Testis (tissue), 2 donors: ENCODE measurements at regions not wholly inside any gene's neighbourhood (a gene's known extent, or its start where the extent isn't known, plus 50 kb on each side); places are given as distances from the start of the nearest gene placed in this dataset.
"Not testable (repeated sequence)": the region's sequence is repeated elsewhere in the genome, so short reads cannot be mapped to it uniquely, and the experiment has no call there.

ENCODE experiments used
- DNase-seq: peaks from one replicate; pipeline ENCODE4 v3.0.0-alpha.2; 2019
- H3K27ac ChIP-seq, 2 donors: fragments of 200-600 bp; sonication (generic); one replicate each; pipeline ENCODE4 v1.5.1; 2019
- H3K27me3 ChIP-seq: fragments of 200-600 bp; sonication (generic); one replicate; pipeline ENCODE4 v1.5.1; 2019
- H3K36me3 ChIP-seq: fragments of 200-600 bp; sonication (generic); one replicate; pipeline ENCODE4 v1.5.1; 2017; ENCODE audit warnings: low read depth; ENCODE audit errors: missing control alignments
- H3K4me1 ChIP-seq: fragments of 200-600 bp; sonication (generic); one replicate; pipeline ENCODE4 v1.5.1; 2019
- H3K4me3 ChIP-seq, 2 donors: fragments of 200-600 bp; sonication (generic); one replicate each; pipeline ENCODE4 v1.5.1; 2017 to 2019
- H3K9me3 ChIP-seq: fragments of 200-600 bp; sonication (generic); one replicate; pipeline ENCODE4 v1.5.1; 2017
- POLR2A ChIP-seq: fragments of 450-650 bp; IDR thresholded peaks from one replicate; pipeline ENCODE4 v1.6.1; 2017; ENCODE audit warnings: antibody characterized with exemption, mild to moderate bottlenecking, moderate library complexity
- WGBS, 2 donors: methylation state at CpG; one replicate each; pipeline ENCODE4 v1.1.5; 2018; 5-methylcytosine and 5-hydroxymethylcytosine counted together
- intact Hi-C: fragments of 100-400 bp; cut with DNase I; formaldehyde crosslinking; loops from one replicate; pipeline ENCODE4 v1.15.1; 2023; ENCODE audit warnings: low total_unique reads
- TF ChIP-seq, protein P1 (sequence below), 3 experiments: fragments of 450-650 bp in 2 of 3; fragments of 200-600 bp in 1 of 3; sonication (generic) in 1 of 3; IDR thresholded peaks; one replicate each; pipeline ENCODE4 v1.5.1; 2016 to 2019; ENCODE audit warnings: antibody characterized with exemption in 3 of 3, mild to moderate bottlenecking in 2 of 3, moderate library complexity in 1 of 3

- WGBS, 2 donors, result 41 to 58% methylated on average over 2 of the region's 2 CpGs
- no peak for DNase-seq
- Histone ChIP-seq H3K27ac (no peak overlapping the region), H3K9me3 (no peaks in the 10 kb centered on the region), H3K36me3 (no peaks in the 10 kb centered on the region), H3K27me3 (no peaks in the 10 kb centered on the region), H3K4me3 (no peak overlapping the region), H3K4me1 (no peaks in the 10 kb centered on the region)
- intact Hi-C loops, result no loop called here
- TF ChIP-seq, protein P1, sequence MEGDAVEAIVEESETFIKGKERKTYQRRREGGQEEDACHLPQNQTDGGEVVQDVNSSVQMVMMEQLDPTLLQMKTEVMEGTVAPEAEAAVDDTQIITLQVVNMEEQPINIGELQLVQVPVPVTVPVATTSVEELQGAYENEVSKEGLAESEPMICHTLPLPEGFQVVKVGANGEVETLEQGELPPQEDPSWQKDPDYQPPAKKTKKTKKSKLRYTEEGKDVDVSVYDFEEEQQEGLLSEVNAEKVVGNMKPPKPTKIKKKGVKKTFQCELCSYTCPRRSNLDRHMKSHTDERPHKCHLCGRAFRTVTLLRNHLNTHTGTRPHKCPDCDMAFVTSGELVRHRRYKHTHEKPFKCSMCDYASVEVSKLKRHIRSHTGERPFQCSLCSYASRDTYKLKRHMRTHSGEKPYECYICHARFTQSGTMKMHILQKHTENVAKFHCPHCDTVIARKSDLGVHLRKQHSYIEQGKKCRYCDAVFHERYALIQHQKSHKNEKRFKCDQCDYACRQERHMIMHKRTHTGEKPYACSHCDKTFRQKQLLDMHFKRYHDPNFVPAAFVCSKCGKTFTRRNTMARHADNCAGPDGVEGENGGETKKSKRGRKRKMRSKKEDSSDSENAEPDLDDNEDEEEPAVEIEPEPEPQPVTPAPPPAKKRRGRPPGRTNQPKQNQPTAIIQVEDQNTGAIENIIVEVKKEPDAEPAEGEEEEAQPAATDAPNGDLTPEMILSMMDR (IDR thresholded peaks at IDR 0.05), result no peak
Measured at GRCh38 chr5:57715296-57715695, 232.7 kb upstream of the ACTBL2 start.

DNA sequence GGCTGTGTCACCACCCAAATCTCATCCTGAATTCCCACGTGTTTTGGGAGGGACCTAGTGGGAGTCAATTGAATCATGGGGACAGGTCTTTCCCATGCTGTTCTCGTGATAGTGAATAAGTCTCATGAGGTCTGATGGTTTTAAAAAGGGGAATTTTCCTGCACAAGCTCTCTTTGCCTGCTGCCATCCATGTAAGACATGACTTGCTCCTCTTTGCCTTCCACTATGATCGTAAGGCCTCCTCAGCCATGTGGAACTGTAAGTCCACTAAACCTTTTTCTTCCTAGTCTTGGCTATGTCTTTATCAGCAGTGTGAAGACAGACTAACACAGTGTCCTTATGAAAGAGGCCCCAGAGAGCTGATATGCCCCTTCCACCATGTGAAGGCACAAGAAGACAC, 230.9 kb upstream of the ACTBL2 start:
- H3K36me3 ChIP-seq, H3K9me3 ChIP-seq, H3K4me3 ChIP-seq, intact Hi-C loops, H3K27me3 ChIP-seq, H3K27ac ChIP-seq, H3K4me1 ChIP-seq, DNase-seq: not testable (repeated sequence)
- WGBS, 2 donors, result 83 to 86% methylated on average over 3 of the region's 3 CpGs

GRCh38 chr5:57711946-57712345, 229.3 kb upstream of the ACTBL2 start:
- DNase-seq, result no peak
- H3K27me3 ChIP-seq, result no peaks in the 10 kb centered on the region
- H3K36me3 ChIP-seq, result no peaks in the 10 kb centered on the region
- H3K4me3 ChIP-seq, result no peak overlapping the region
- no peaks in the 10 kb centered on the region for H3K4me1 ChIP-seq
- 84 to 91% methylated on average over 1 of the region's 1 CpG for WGBS, 2 donors
- H3K9me3 ChIP-seq, result no peaks in the 10 kb centered on the region
- no peak overlapping the region for H3K27ac ChIP-seq
- TF ChIP-seq, protein P1 (IDR thresholded peaks at IDR 0.05), result no peak
- no peak for TF ChIP-seq POLR2A
- intact Hi-C loops, result no loop called here

- WGBS, 2 donors, result 86 to 90% methylated on average over 2 of the region's 2 CpGs
- no peaks in the 10 kb centered on the region for H3K36me3 ChIP-seq
- intact Hi-C loops, result no loop called here
Measured at GRCh38 chr5:57711471-57711870, 228.9 kb upstream of the ACTBL2 start.

DNA sequence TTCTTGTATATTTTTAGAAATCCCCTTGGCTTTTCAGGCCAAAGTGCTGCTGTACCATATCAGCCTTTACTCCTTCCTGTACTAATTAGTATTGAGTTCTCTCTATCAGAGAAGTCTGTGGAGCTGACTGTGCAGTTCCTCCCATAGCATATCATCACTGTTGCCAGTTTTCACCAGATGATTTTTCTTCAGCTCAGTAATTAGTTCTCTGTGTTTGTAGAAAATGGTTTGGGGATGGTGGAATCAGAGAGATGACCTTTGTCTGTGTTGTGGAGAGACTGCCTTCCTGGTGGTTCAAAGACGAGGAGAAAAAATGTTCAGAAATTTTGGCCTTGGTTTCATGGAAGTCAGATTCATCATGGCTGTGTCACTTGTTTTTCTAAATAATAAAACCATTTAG, 227.5 kb upstream of the ACTBL2 start:
- TF ChIP-seq, protein P1 (IDR thresholded peaks at IDR 0.05), result no peak
- 35 to 46% methylated on average over 1 of the region's 1 CpG for WGBS, 2 donors
- intact Hi-C loops, result no loop called here

More at GRCh38 chr5:57711471-57711870, 228.9 kb upstream of the ACTBL2 start:
- H3K27me3 ChIP-seq, result no peaks in the 10 kb centered on the region
- no peaks in the 10 kb centered on the region for H3K4me1 ChIP-seq
- no peak overlapping the region for H3K27ac ChIP-seq
- no peak for TF ChIP-seq POLR2A
- TF ChIP-seq, protein P1 (IDR thresholded peaks at IDR 0.05), result no peak
- H3K4me3 ChIP-seq, result no peak overlapping the region
- DNase-seq, result no peak
- no peaks in the 10 kb centered on the region for H3K9me3 ChIP-seq

More for the DNA sequence above, 227.5 kb upstream of the ACTBL2 start:
- Histone ChIP-seq H3K4me3 (no peak overlapping the region), H3K27ac (no peak overlapping the region), H3K36me3 (no peaks in the 10 kb centered on the region), H3K9me3 (no peaks in the 10 kb centered on the region), H3K4me1 (no peaks in the 10 kb centered on the region), H3K27me3 (no peaks in the 10 kb centered on the region)
- DNase-seq, result no peak
